Esophagus muscularis mucosa (tissue), 4 donors: ENCODE measurements at regions not wholly inside any gene's neighbourhood (a gene's known extent, or its start where the extent isn't known, plus 50 kb on each side); places are given as distances from the start of the nearest gene placed in this dataset.
"Not testable (repeated sequence)": the region's sequence is repeated elsewhere in the genome, so short reads cannot be mapped to it uniquely, and the experiment has no call there.

ENCODE experiments used
- DNase-seq: peaks from one replicate; pipeline ENCODE4 v3.0.0-alpha.2; 2017; ENCODE audit errors: extremely low spot score
- H3K27ac ChIP-seq, 4 donors: fragments of 200-600 bp; sonication (generic); replicated peaks in 1 of 4; 1 replicate in 3 of 4; 2 replicates in 1 of 4; pipeline ENCODE4 v1.5.1; 2016 to 2019; ENCODE audit warnings: mild to moderate bottlenecking in 1 of 4
- H3K27me3 ChIP-seq, 4 donors: fragments of 200-600 bp; sonication (generic); one replicate each; pipeline versions ENCODE4 v1.5.1 to v1.6.0; 2016 to 2019
- H3K36me3 ChIP-seq, 4 donors: fragments of 200-600 bp; sonication (generic); one replicate each; pipeline ENCODE4 v1.5.1; 2016 to 2019
- H3K4me1 ChIP-seq, 4 donors: fragments of 200-600 bp; sonication (generic); one replicate each; pipeline ENCODE4 v1.5.1; 2016 to 2019
- H3K4me3 ChIP-seq, 4 donors: fragments of 200-600 bp; sonication (generic); 1 replicate in 2 of 4; 2 replicates in 2 of 4; pipeline ENCODE4 v1.5.1; 2016 to 2019; ENCODE audit warnings: mild to moderate bottlenecking in 4 of 4, moderate library complexity in 1 of 4
- H3K9me3 ChIP-seq, 4 donors: fragments of 200-600 bp; sonication (generic); 1 replicate in 3 of 4; 2 replicates in 1 of 4; pipeline ENCODE4 v1.5.1; 2016 to 2019
- EP300 ChIP-seq: sonication (generic); formaldehyde crosslinking; IDR thresholded peaks from one replicate; pipeline ENCODE4 v1.6.1; 2017; ENCODE audit warnings: antibody characterized with exemption
- POLR2A ChIP-seq: fragments of 450-650 bp; IDR thresholded peaks from one replicate; pipeline ENCODE4 v1.6.1; 2017; ENCODE audit warnings: antibody characterized with exemption, moderate library complexity, mild to moderate bottlenecking, low read depth
- POLR2AphosphoS5 ChIP-seq, 2 donors: sonication (generic); formaldehyde crosslinking; IDR thresholded peaks; one replicate each; pipeline ENCODE4 v1.6.1; 2017; ENCODE audit warnings: antibody characterized with exemption in 2 of 2
- WGBS: methylation state at CpG from one replicate; pipeline ENCODE4 v1.1.5; 2018; 5-methylcytosine and 5-hydroxymethylcytosine counted together
- intact Hi-C: fragments of 100-400 bp; cut with DNase I; formaldehyde crosslinking; loops from one replicate; pipeline ENCODE4 v1.15.1; 2023
- TF ChIP-seq, protein P1 (sequence below), 3 experiments: fragments of 200-600 bp in 2 of 3; fragments of 450-650 bp in 1 of 3; sonication (generic) in 2 of 3; IDR thresholded peaks; one replicate each; pipeline ENCODE4 v1.5.1; 2017 to 2019; ENCODE audit warnings: antibody characterized with exemption in 3 of 3, mild to moderate bottlenecking in 2 of 3, moderate library complexity in 1 of 3

DNA sequence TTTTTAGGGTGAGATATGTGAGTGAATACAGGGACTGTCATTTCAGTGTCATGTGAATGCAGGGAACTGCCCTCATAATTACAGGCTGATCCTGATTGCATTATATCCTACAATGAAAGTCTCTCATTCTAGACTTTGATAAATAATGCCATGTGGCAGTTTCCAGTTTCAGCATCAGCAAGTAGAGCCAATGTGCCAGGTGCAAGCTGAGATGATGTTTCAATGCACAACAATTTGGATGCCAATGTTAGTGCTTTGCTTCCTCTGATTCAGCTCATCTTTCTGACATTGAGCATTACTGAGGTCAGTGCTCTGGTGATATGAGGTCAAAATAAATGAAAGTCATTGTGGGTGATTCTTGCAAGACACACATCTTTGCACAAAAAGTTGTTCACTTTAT, 63.7 kb upstream of the TFPI start:
- TF ChIP-seq POLR2AphosphoS5 (IDR thresholded peaks at IDR 0.05) (no peak), POLR2A (no peak)
- TF ChIP-seq, protein P1, sequence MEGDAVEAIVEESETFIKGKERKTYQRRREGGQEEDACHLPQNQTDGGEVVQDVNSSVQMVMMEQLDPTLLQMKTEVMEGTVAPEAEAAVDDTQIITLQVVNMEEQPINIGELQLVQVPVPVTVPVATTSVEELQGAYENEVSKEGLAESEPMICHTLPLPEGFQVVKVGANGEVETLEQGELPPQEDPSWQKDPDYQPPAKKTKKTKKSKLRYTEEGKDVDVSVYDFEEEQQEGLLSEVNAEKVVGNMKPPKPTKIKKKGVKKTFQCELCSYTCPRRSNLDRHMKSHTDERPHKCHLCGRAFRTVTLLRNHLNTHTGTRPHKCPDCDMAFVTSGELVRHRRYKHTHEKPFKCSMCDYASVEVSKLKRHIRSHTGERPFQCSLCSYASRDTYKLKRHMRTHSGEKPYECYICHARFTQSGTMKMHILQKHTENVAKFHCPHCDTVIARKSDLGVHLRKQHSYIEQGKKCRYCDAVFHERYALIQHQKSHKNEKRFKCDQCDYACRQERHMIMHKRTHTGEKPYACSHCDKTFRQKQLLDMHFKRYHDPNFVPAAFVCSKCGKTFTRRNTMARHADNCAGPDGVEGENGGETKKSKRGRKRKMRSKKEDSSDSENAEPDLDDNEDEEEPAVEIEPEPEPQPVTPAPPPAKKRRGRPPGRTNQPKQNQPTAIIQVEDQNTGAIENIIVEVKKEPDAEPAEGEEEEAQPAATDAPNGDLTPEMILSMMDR (IDR thresholded peaks at IDR 0.05), result no peak
- no peaks in the 10 kb centered on the region for H3K9me3 ChIP-seq

DNA sequence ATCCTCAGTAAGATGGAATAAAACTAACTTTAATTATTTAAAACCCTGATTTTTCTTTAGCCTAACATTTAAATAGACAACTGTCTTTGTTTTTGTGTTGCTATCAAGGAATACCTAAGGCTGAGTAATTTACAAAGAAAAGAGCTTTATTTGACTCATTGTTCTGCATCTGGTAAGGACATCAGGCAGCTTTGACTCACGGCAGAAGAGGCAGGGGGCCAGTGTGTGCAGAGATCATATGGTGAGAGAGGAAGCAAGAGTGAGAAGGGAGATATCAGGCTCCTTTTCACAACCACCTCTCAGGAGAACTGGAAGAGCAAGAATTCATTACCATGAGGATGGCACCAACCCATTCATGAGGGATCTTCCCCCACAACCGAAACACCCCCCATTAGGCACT, 64.6 kb upstream of the TFPI start:
- H3K4me3 ChIP-seq, result no peak overlapping the region
- H3K36me3 ChIP-seq, result no peaks in the 10 kb centered on the region
- intact Hi-C loops, result no loop called here
- H3K27me3 ChIP-seq, result no peaks in the 10 kb centered on the region
- TF ChIP-seq POLR2A (no peak), EP300 (no peak), POLR2AphosphoS5 (IDR thresholded peaks at IDR 0.05) (no peak)
- TF ChIP-seq, protein P1 (IDR thresholded peaks at IDR 0.05), result no peak
- H3K4me1 ChIP-seq, result no peaks in the 10 kb centered on the region
- no peak for DNase-seq
- 64% methylated on average over 2 of the region's 2 CpGs for WGBS
- no peaks in the 10 kb centered on the region for H3K9me3 ChIP-seq
- H3K27ac ChIP-seq, result no peak overlapping the region

More for the DNA sequence above, 63.7 kb upstream of the TFPI start:
- no peak overlapping the region for H3K27ac ChIP-seq
- H3K27me3 ChIP-seq, result no peaks in the 10 kb centered on the region
- no peak overlapping the region for H3K4me3 ChIP-seq
- H3K4me1 ChIP-seq, result no peaks in the 10 kb centered on the region
- intact Hi-C loops, result no loop called here
- H3K36me3 ChIP-seq, result no peaks in the 10 kb centered on the region
- DNase-seq, result no peak

DNA sequence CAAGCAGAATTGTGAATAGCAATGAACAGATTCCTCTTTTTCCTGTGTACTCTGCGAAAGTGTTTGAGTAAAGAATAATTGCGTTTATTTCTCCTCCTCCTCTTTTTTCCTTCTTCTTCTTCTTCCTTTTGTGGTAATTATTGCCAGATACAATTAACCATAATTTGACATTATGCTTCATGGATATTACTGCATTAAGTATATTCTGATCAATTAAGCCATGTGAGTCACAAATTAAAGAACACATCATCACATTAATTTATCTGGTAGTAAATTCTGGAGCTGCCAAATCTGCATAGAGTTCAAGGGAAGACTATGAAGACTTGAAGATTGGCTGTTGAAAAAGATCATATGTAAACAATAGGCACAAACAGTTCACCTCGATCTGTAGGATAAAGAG, 72.9 kb upstream of the TFPI start:
- H3K36me3 ChIP-seq, result no peaks in the 10 kb centered on the region
- H3K4me1 ChIP-seq, result no peaks in the 10 kb centered on the region
- 85% methylated on average over 3 of the region's 3 CpGs for WGBS
- H3K4me3 ChIP-seq, result no peak overlapping the region
- intact Hi-C loops, result no loop called here
- TF ChIP-seq POLR2AphosphoS5 (IDR thresholded peaks at IDR 0.05), result no peak
- TF ChIP-seq, protein P1 (IDR thresholded peaks at IDR 0.05), result no peak
- no peak for TF ChIP-seq EP300
- TF ChIP-seq POLR2A, result no peak
- no peak for DNase-seq
- H3K9me3 ChIP-seq, result peaks cover 0 to 6% (median 0%) of the 10 kb centered on the region in 4 donors
- H3K27me3 ChIP-seq, result no peaks in the 10 kb centered on the region
- H3K27ac ChIP-seq, result no peak overlapping the region

- DNase-seq, H3K36me3 ChIP-seq, H3K4me1 ChIP-seq, H3K27me3 ChIP-seq, H3K9me3 ChIP-seq, intact Hi-C loops, H3K4me3 ChIP-seq, H3K27ac ChIP-seq: not testable (repeated sequence)
- 90% methylated on average over 25 of the region's 53 CpGs for WGBS
These were observed 82.6 kb upstream of the TFPI start for GRCh38 chr2:187636731-187637391.

DNA sequence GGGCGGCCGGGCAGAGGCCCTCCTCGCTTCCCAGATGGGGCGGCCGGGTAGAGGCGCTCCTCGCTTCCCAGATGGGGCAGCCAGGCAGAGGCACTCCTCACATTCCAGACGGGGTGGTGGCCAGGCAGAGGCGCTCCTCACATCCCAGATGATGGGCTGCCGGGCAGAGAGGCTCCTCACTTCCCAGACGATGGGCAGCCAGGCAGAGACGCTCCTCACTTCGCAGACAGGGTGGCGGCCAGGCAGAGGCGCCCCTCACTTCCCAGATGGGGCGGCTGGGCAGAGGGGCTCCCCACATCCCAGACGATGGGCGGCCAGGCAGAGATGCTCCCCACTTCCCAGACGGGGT, 83.1 kb upstream of the TFPI start:
- WGBS, result 92% methylated on average over 10 of the region's 19 CpGs
- DNase-seq, H3K4me1 ChIP-seq, H3K27me3 ChIP-seq, H3K4me3 ChIP-seq, H3K9me3 ChIP-seq, intact Hi-C loops, H3K27ac ChIP-seq, H3K36me3 ChIP-seq: not testable (repeated sequence)

DNA sequence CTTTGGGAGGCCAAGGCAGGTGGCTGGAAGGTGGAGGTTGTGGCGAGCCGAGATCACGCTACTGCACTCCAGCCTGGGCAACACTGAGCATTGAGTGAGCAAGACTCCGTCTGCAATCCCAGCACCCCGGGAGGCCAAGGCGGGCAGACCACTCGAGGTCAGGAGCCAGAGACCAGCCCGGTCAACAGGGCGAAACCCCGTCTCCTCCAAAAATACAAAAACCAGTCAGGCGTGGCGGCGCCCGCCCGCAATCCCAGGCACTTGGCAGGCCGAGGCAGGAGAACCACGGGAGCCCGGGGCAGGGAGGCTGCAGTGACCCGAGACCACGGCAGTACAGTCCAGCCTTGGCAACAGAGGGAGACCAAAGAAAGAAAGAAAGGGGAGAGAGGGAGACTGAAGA, 83.5 kb upstream of the TFPI start:
- intact Hi-C loops, H3K27ac ChIP-seq, H3K27me3 ChIP-seq, DNase-seq, H3K9me3 ChIP-seq, H3K4me3 ChIP-seq, H3K4me1 ChIP-seq, H3K36me3 ChIP-seq: not testable (repeated sequence)
- WGBS, result 92% methylated on average over 17 of the region's 20 CpGs
